WI38 (cell line): ENCODE measurements at regions not wholly inside any gene's neighbourhood (a gene's known extent, or its start where the extent isn't known, plus 50 kb on each side); places are given as distances from the start of the nearest gene placed in this dataset.

Experiments used
- H3K4me3 ChIP-seq: 2 replicates; pipeline ENCODE4 v1.5.1; 2011; ENCODE audit warnings: low read depth, mild to moderate bottlenecking, control low read depth, low read length
- CTCF ChIP-seq: IDR thresholded peaks from 2 replicates; pipeline ENCODE4 v1.5.1; 2012; ENCODE audit warnings: low read depth, mild to moderate bottlenecking, control low read depth, low read length

GRCh38 chr2:88832992-88833389 lies 141.5 kb downstream of the RPIA start:
- H3K4me3 ChIP-seq = no peak overlapping the region
- no peak for TF ChIP-seq CTCF

- H3K4me3 ChIP-seq = no peak overlapping the region
- no peak for TF ChIP-seq CTCF
Observed at GRCh38 chr2:88834376-88834775, 142.9 kb downstream of the RPIA start.

DNA sequence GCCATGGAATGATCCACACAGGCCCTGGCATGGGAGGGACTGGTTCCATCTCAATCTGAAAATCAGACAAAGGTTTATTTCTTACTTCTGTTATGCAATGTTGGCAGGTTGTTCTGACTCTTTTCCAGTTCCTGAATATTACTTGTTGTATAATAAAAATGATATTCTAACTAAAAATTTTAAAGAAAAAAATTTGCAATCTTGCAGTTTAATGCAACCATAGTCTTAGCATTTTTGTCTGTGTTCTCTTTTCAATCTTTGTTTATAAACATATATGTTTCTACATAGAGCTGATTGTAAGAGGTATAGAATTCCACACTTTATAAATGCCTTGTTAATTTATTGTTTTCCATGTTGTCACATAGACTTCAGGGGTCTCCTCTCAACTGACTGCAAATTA lies 143.4 kb downstream of the RPIA start:
- no peak overlapping the region for H3K4me3 ChIP-seq
- TF ChIP-seq CTCF = no peak

DNA sequence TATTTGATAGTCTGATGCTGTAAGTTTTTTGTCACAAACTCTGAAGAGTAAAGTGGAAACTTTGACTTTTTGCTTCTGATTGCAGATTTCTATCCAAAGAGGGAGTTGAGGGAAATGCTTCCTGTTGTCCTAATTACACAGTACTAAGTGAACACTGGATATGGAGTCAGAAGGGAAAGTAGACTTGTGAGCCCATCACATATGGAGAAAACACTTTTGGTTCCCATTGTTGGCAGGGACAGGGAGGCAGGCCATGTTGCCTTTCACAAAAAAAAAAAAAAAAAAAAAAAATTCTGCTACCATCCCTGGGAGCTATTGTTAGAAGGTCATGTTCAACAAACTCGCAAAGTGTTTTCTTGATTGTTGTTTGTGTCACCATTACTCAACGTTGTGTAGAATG lies 144.3 kb downstream of the RPIA start:
- no peak for TF ChIP-seq CTCF
- H3K4me3 ChIP-seq = no peak overlapping the region

DNA sequence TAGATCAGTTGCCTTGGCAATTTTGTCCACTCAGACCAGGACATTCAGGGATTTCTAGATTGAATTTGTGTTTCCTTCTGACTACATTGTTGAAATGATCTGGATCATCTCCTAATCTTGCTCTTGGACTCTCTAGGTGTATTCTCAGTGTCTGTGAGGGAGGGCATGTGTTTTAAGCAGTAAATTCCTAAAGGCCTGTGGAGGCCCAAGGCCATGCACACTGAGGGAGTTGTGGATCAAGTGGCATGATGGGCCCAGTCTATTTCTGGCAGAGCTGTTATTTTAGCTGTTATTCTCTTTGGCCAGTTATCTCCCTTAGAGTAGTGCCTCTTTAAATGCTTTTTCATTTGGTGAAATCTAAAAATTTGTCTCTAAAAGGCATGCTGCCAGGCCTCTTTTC lies 144.9 kb downstream of the RPIA start:
- no peak overlapping the region for H3K4me3 ChIP-seq
- no peak for TF ChIP-seq CTCF

DNA sequence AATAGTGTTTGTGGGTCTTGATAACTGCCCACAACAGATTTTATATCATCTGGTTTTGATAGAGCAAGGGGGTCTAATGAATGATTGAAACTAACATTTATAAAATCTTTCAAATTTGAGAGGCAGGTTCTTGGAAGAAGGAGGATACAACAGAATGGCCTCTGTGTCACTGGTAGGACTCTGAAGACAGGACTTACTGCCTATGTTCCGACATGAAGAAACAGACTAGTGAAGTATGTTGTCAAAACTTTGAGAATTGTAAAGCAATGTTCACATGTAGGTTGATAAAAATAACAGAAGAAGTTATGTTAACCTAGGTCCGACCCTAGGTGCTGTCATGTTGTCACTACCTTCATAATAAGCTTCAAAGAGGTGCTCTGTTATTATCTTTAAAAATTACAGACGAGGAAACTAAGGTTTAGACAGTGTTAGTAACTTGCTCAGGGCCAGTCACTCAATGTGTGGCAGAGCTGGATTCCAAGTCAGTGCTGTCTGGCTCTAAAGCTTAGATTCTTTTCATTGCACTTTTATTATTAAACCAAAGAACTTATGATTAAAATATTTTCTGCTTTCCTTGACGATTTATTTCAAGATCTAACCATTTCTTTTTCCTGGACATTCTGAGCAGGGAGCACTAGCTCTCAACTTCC lies 146.2 kb downstream of the RPIA start:
- H3K4me3 ChIP-seq = no peak overlapping the region
- no peak for TF ChIP-seq CTCF

DNA sequence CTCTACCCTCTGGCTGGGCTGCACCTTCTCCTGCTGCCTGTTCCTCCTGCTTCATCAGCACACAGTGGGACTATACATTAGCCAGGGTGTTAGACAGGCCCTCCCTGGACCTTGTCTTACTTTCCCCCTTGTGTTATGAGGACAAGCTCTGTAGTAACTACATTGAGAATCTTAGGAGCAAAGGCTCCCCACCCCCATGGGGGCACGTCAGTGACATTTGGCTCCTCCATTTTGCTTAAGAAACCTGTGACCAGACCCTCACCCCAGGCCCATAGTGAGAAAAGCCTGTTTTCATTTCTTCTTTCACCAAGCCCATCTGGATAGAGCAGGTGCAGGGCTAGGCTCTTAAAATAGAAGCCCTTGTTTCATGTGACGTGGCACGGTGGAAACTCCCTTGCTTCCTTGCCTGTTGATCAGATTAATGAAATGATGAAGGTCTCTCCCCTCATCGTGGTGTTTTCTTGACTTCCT lies 146.7 kb downstream of the RPIA start:
- TF ChIP-seq CTCF = no peak

More for the DNA sequence above, 146.7 kb downstream of the RPIA start:
- no peak overlapping the region for H3K4me3 ChIP-seq
